SK-N-SH treated with all-trans-retinoic acid at 6 μM for 48 hours (cell line): ENCODE measurements at regions not wholly inside any gene's neighbourhood (a gene's known extent, or its start where the extent isn't known, plus 50 kb on each side); places are given as distances from the start of the nearest gene placed in this dataset.

Experiments
- ARNTL ChIP-seq: fragments of 450-650 bp; formaldehyde crosslinking; IDR thresholded peaks from 2 replicates; pipeline ENCODE4 v1.5.0; 2020; ENCODE audit warnings: low read depth, mild to moderate bottlenecking, moderate library complexity, borderline replicate concordance
- ESRRG ChIP-seq: fragments of 250-450 bp; sonication (Bioruptor Pico); IDR thresholded peaks from 2 replicates; pipeline ENCODE4 v1.6.1; 2021; ENCODE audit warnings: mild to moderate bottlenecking
- ISL1 ChIP-seq: fragments of 250-450 bp; sonication (Bioruptor Pico); IDR thresholded peaks from 2 replicates; pipeline ENCODE4 v2.1.2; 2022; ENCODE audit warnings: mild to moderate bottlenecking, moderate library complexity
- OSR1 ChIP-seq: fragments of 250-450 bp; sonication (Bioruptor Pico); IDR thresholded peaks from 2 replicates; pipeline ENCODE4 v1.8.0; 2022; ENCODE audit warnings: moderate library complexity, mild to moderate bottlenecking, inconsistent platforms
- PATZ1 ChIP-seq: fragments of 250-450 bp; sonication (Bioruptor Pico); IDR thresholded peaks from 2 replicates; pipeline ENCODE4 v1.8.0; 2020; ENCODE audit warnings: mild to moderate bottlenecking, moderate library complexity, borderline replicate concordance
- RARB ChIP-seq: fragments of 250-450 bp; sonication (Bioruptor Pico); IDR thresholded peaks from 2 replicates; pipeline ENCODE4 v1.8.0; 2021; ENCODE audit warnings: mild to moderate bottlenecking, moderate library complexity
- SNAI2 ChIP-seq: fragments of 250-450 bp; sonication (Bioruptor Pico); IDR thresholded peaks from 2 replicates; pipeline ENCODE4 v1.5.0; 2020; ENCODE audit warnings: mild to moderate bottlenecking, moderate library complexity
- ZNF565 ChIP-seq: fragments of 450-650 bp; formaldehyde crosslinking; conservative IDR thresholded peaks from 2 replicates; pipeline ENCODE4 v1.5.0; 2020; ENCODE audit warnings: low read depth, mild to moderate bottlenecking, moderate library complexity
- ZNF70 ChIP-seq: fragments of 450-650 bp; formaldehyde crosslinking; IDR thresholded peaks from 2 replicates; pipeline ENCODE4 v1.5.0; 2020; ENCODE audit warnings: mild to moderate bottlenecking, moderate library complexity
- ZNF8 ChIP-seq: fragments of 450-650 bp; formaldehyde crosslinking; IDR thresholded peaks from 2 replicates; pipeline ENCODE4 v1.5.0; 2020; ENCODE audit warnings: mild to moderate bottlenecking, moderate library complexity

GRCh38 chr21:15966231-15966630 is 236.4 kb downstream of the USP25 start:
- TF ChIP-seq RARB, result no peak
- TF ChIP-seq PATZ1 (CRISPR knock-in tag), result no peak
- no peak for TF ChIP-seq ESRRG
- TF ChIP-seq ISL1 (CRISPR knock-in tag), result peak; percentile 39; the same call in 1 of the 2 replicates
- no peak for TF ChIP-seq SNAI2 (CRISPR knock-in tag)
- no peak for TF ChIP-seq ZNF70 (CRISPR knock-in tag)
- TF ChIP-seq ARNTL (CRISPR knock-in tag), result no peak
- no peak for TF ChIP-seq OSR1 (CRISPR knock-in tag)
- TF ChIP-seq ZNF8, result no peak
- TF ChIP-seq ZNF565 (CRISPR knock-in tag), result no peak
